ENCODE measurements at regions not wholly inside any gene's neighbourhood (a gene's known extent, or its start where the extent isn't known, plus 50 kb on each side); places are given as distances from the start of the nearest gene placed in this dataset.

GRCh38 chr11:86162239-86162638 lies 82.3 kb upstream of the EED start:
- Histone ChIP-seq H3K4me1 (ENCODE audit: control insufficient read depth in 1 of 2, insufficient read depth in 2 of 2, low read length in 2 of 2) (peaks cover 16 to 20% of the 10 kb centered on the region in 2 experiments), H4K12ac (ENCODE audit: low read depth, low read length) (no peak overlapping the region), H3K9me3 (ENCODE audit: insufficient read depth, low read depth, low read length) (no peaks in the 10 kb centered on the region), H3K27ac (ENCODE audit: low read depth, low read length) (peak overlapping the region; percentile 92), H2AK5ac (ENCODE audit: low read length) (peak overlapping the region; percentile 73), H3K23ac (ENCODE audit: low read length) (no peak overlapping the region), H2AFZ (ENCODE audit: insufficient read depth, low read length, poor library complexity) (peak overlapping the region; percentile 23), H3K4me3 (ENCODE audit: low read depth, low read length) (no peak overlapping the region), H3K4ac (ENCODE audit: low read depth, low read length) (no peak overlapping the region), H2BK5ac (ENCODE audit: low read depth, low read length, poor library complexity) (peak overlapping the region; percentile 95), H2BK12ac (ENCODE audit: low read length) (peak overlapping the region; percentile 89), H3K9ac (ENCODE audit: low read length) (no peak overlapping the region), H2BK120ac (ENCODE audit: insufficient read depth, low read length, poor library complexity) (peak overlapping the region; percentile 90), H4K91ac (ENCODE audit: low read depth, low read length) (peak overlapping the region; percentile 98), H3K79me1 (ENCODE audit: low read length) (peaks cover 18% of the 10 kb centered on the region), H3K36me3 (ENCODE audit: control insufficient read depth in 1 of 2, insufficient read depth in 2 of 2, low read length in 2 of 2) (no peaks in the 10 kb centered on the region), H3K4me2 (ENCODE audit: low read length) (no peak overlapping the region), H3K14ac (ENCODE audit: low read length) (peak overlapping the region; percentile 88), H3K18ac (ENCODE audit: low read length) (no peak overlapping the region), H4K8ac (ENCODE audit: low read depth, low read length) (peak overlapping the region; percentile 36), H3K79me2 (ENCODE audit: control insufficient read depth, insufficient read depth, low read length, poor library complexity) (peaks cover 2% of the 10 kb centered on the region), H3K27me3 (ENCODE audit: insufficient read depth, low read length) (no peaks in the 10 kb centered on the region)
- WGBS (ENCODE audit: extremely low coverage, insufficient coverage, insufficient read length) = no CpG with 5 or more reads among the region's 1 CpG
- DNase-seq = peak; percentile 46 to 60

GRCh38 chr11:86161837-86162236 lies 82.7 kb upstream of the EED start:
- H4K12ac ChIP-seq (ENCODE audit: low read depth, low read length) = peak overlapping the region; percentile 56
- peak overlapping the region; percentile 67 for H4K8ac ChIP-seq (ENCODE audit: low read depth, low read length)
- peaks cover 18% of the 10 kb centered on the region for H3K79me1 ChIP-seq (ENCODE audit: low read length)
- H2BK120ac ChIP-seq (ENCODE audit: insufficient read depth, low read length, poor library complexity) = peak overlapping the region; percentile 90
- no peaks in the 10 kb centered on the region for H3K27me3 ChIP-seq (ENCODE audit: insufficient read depth, low read length)
- no peak overlapping the region for H3K4me3 ChIP-seq (ENCODE audit: low read depth, low read length)
- peak overlapping the region; percentile 74 for H2AK5ac ChIP-seq (ENCODE audit: low read length)
- H3K18ac ChIP-seq (ENCODE audit: low read length) = peak overlapping the region; percentile 89
- H3K23ac ChIP-seq (ENCODE audit: low read length) = no peak overlapping the region
- peak overlapping the region; percentile 92 for H3K27ac ChIP-seq (ENCODE audit: low read depth, low read length)
- peak overlapping the region; percentile 81 for H2BK12ac ChIP-seq (ENCODE audit: low read length)
- H4K91ac ChIP-seq (ENCODE audit: low read depth, low read length) = peak overlapping the region; percentile 98
- no peaks in the 10 kb centered on the region for H3K9me3 ChIP-seq (ENCODE audit: insufficient read depth, low read depth, low read length)
- no peak for DNase-seq
- H2AFZ ChIP-seq (ENCODE audit: insufficient read depth, low read length, poor library complexity) = no peak overlapping the region
- H3K4ac ChIP-seq (ENCODE audit: low read depth, low read length) = peak overlapping the region; percentile 51
- WGBS (ENCODE audit: extremely low coverage, insufficient coverage, insufficient read length) = no CpG with 5 or more reads among the region's 2 CpGs
- no peak overlapping the region for H3K9ac ChIP-seq (ENCODE audit: low read length)
- H3K4me1 ChIP-seq (ENCODE audit: control insufficient read depth in 1 of 2, insufficient read depth in 2 of 2, low read length in 2 of 2) = peaks cover 16 to 20% of the 10 kb centered on the region in 2 experiments
- H3K14ac ChIP-seq (ENCODE audit: low read length) = peak overlapping the region; percentile 74
- H3K36me3 ChIP-seq (ENCODE audit: control insufficient read depth in 1 of 2, insufficient read depth in 2 of 2, low read length in 2 of 2) = no peaks in the 10 kb centered on the region
- no peak overlapping the region for H3K4me2 ChIP-seq (ENCODE audit: low read length)
- H2BK5ac ChIP-seq (ENCODE audit: low read depth, low read length, poor library complexity) = peak overlapping the region; percentile 95
- peaks cover 2% of the 10 kb centered on the region for H3K79me2 ChIP-seq (ENCODE audit: control insufficient read depth, insufficient read depth, low read length, poor library complexity)

GRCh38 chr11:86161336-86161735 lies 83.2 kb upstream of the EED start:
- H3K18ac ChIP-seq (ENCODE audit: low read length) = no peak overlapping the region
- no peak overlapping the region for H3K4me3 ChIP-seq (ENCODE audit: low read depth, low read length)
- H3K23ac ChIP-seq (ENCODE audit: low read length) = no peak overlapping the region
- H3K4me1 ChIP-seq (ENCODE audit: control insufficient read depth in 1 of 2, insufficient read depth in 2 of 2, low read length in 2 of 2) = peaks cover 20 to 23% of the 10 kb centered on the region in 2 experiments
- peaks cover 20% of the 10 kb centered on the region for H3K79me1 ChIP-seq (ENCODE audit: low read length)
- peaks cover 4% of the 10 kb centered on the region for H3K79me2 ChIP-seq (ENCODE audit: control insufficient read depth, insufficient read depth, low read length, poor library complexity)
- no peak overlapping the region for H2BK120ac ChIP-seq (ENCODE audit: insufficient read depth, low read length, poor library complexity)
- H3K27me3 ChIP-seq (ENCODE audit: insufficient read depth, low read length) = no peaks in the 10 kb centered on the region
- no peak overlapping the region for H3K4me2 ChIP-seq (ENCODE audit: low read length)
- DNase-seq = peak; percentile 54 to 89
- H3K9ac ChIP-seq (ENCODE audit: low read length) = no peak overlapping the region
- no peaks in the 10 kb centered on the region for H3K9me3 ChIP-seq (ENCODE audit: insufficient read depth, low read depth, low read length)
- H2BK12ac ChIP-seq (ENCODE audit: low read length) = no peak overlapping the region
- no peak overlapping the region for H4K8ac ChIP-seq (ENCODE audit: low read depth, low read length)
- H3K36me3 ChIP-seq (ENCODE audit: control insufficient read depth in 1 of 2, insufficient read depth in 2 of 2, low read length in 2 of 2) = no peaks in the 10 kb centered on the region
- H2BK5ac ChIP-seq (ENCODE audit: low read depth, low read length, poor library complexity) = no peak overlapping the region
- H3K4ac ChIP-seq (ENCODE audit: low read depth, low read length) = no peak overlapping the region
- no peak overlapping the region for H2AK5ac ChIP-seq (ENCODE audit: low read length)
- H3K14ac ChIP-seq (ENCODE audit: low read length) = no peak overlapping the region
- H4K12ac ChIP-seq (ENCODE audit: low read depth, low read length) = no peak overlapping the region
- H3K27ac ChIP-seq (ENCODE audit: low read depth, low read length) = peak overlapping the region; percentile 92
- H4K91ac ChIP-seq (ENCODE audit: low read depth, low read length) = no peak overlapping the region
- no peak overlapping the region for H2AFZ ChIP-seq (ENCODE audit: insufficient read depth, low read length, poor library complexity)

- no peak overlapping the region for H2BK12ac ChIP-seq (ENCODE audit: low read length)
- no peak overlapping the region for H4K8ac ChIP-seq (ENCODE audit: low read depth, low read length)
- no peak overlapping the region for H2AK5ac ChIP-seq (ENCODE audit: low read length)
- H3K27ac ChIP-seq (ENCODE audit: low read depth, low read length) = peak overlapping the region; percentile 92
- H2AFZ ChIP-seq (ENCODE audit: insufficient read depth, low read length, poor library complexity) = no peak overlapping the region
- H3K4me1 ChIP-seq (ENCODE audit: control insufficient read depth in 1 of 2, insufficient read depth in 2 of 2, low read length in 2 of 2) = peaks cover 21 to 25% of the 10 kb centered on the region in 2 experiments
- peak overlapping the region; percentile 60 for H2BK5ac ChIP-seq (ENCODE audit: low read depth, low read length, poor library complexity)
- H3K14ac ChIP-seq (ENCODE audit: low read length) = no peak overlapping the region
- H3K79me2 ChIP-seq (ENCODE audit: control insufficient read depth, insufficient read depth, low read length, poor library complexity) = peaks cover 4% of the 10 kb centered on the region
- H3K9me3 ChIP-seq (ENCODE audit: insufficient read depth, low read depth, low read length) = no peaks in the 10 kb centered on the region
- H3K79me1 ChIP-seq (ENCODE audit: low read length) = peaks cover 22% of the 10 kb centered on the region
- no peaks in the 10 kb centered on the region for H3K27me3 ChIP-seq (ENCODE audit: insufficient read depth, low read length)
- no peak overlapping the region for H3K4me2 ChIP-seq (ENCODE audit: low read length)
- no CpG with 5 or more reads among the region's 1 CpG for WGBS (ENCODE audit: extremely low coverage, insufficient coverage, insufficient read length)
- no peak overlapping the region for H3K4me3 ChIP-seq (ENCODE audit: low read depth, low read length)
- H4K12ac ChIP-seq (ENCODE audit: low read depth, low read length) = no peak overlapping the region
- H3K9ac ChIP-seq (ENCODE audit: low read length) = no peak overlapping the region
- no peak overlapping the region for H2BK120ac ChIP-seq (ENCODE audit: insufficient read depth, low read length, poor library complexity)
- H3K4ac ChIP-seq (ENCODE audit: low read depth, low read length) = no peak overlapping the region
- no peak overlapping the region for H3K18ac ChIP-seq (ENCODE audit: low read length)
- no peak overlapping the region for H4K91ac ChIP-seq (ENCODE audit: low read depth, low read length)
- no peaks in the 10 kb centered on the region for H3K36me3 ChIP-seq (ENCODE audit: control insufficient read depth in 1 of 2, insufficient read depth in 2 of 2, low read length in 2 of 2)
- peak; percentile 89 to 96 for DNase-seq
- H3K23ac ChIP-seq (ENCODE audit: low read length) = no peak overlapping the region
Observed at GRCh38 chr11:86160541-86161149, 83.9 kb upstream of the EED start.

Data from trophoblast cell (in vitro differentiated cells and primary cell).